Gastrocnemius medialis (tissue), 4 donors: ENCODE measurements at regions not wholly inside any gene's neighbourhood (a gene's known extent, or its start where the extent isn't known, plus 50 kb on each side); places are given as distances from the start of the nearest gene placed in this dataset.

Experiments used
- CTCF ChIP-seq, 5 experiments: fragments of 450-650 bp in 3 of 5; fragments of 200-600 bp in 2 of 5; sonication (generic) in 2 of 5; IDR thresholded peaks in 4 of 5; conservative IDR thresholded peaks in 1 of 5; 1 replicate in 4 of 5; 2 replicates in 1 of 5; pipeline ENCODE4 v1.5.1; 2016 to 2019; ENCODE audit warnings: antibody characterized with exemption in 5 of 5, mild to moderate bottlenecking in 3 of 5, moderate library complexity in 3 of 5
- POLR2A ChIP-seq, 2 donors: fragments of 450-650 bp; IDR thresholded peaks; one replicate each; pipeline ENCODE4 v1.6.1; 2017; ENCODE audit warnings: antibody characterized with exemption in 2 of 2, mild to moderate bottlenecking in 2 of 2, moderate library complexity in 2 of 2

- TF ChIP-seq POLR2A (IDR thresholded peaks at IDR 0.05) (no peak), CTCF (IDR thresholded peaks at IDR 0.05 in 4 of 5, conservative IDR thresholded peaks at IDR 0.05 in 1 of 5) (no peak)
These were observed 81.7 kb downstream of the IFNG-AS1 start for GRCh38 chr12:68070957-68071356.
